Spleen (tissue), 11 donors: ENCODE measurements at regions not wholly inside any gene's neighbourhood (a gene's known extent, or its start where the extent isn't known, plus 50 kb on each side); places are given as distances from the start of the nearest gene placed in this dataset.
A peak's percentile ranks its signal among the peaks of the same experiment; 100 is the strongest.

ENCODE experiments used
- DNase-seq: peaks from one replicate; pipeline ENCODE4 v3.0.0-alpha.2; 2020
- H3K27ac ChIP-seq, 8 donors: fragments of 200-600 bp; sonication (generic) in 7 of 8; 1 replicate in 4 of 8; 2 replicates in 4 of 8; pipeline versions ENCODE4 v1.5.0 to v1.8.0; 2016 to 2021; ENCODE audit warnings: inconsistent platforms in 4 of 8, mild to moderate bottlenecking in 4 of 8, moderate library complexity in 1 of 8
- H3K27me3 ChIP-seq, 7 donors: fragments of 200-600 bp; sonication (generic) in 6 of 7; replicated peaks in 1 of 7; 1 replicate in 4 of 7; 2 replicates in 3 of 7; pipeline versions ENCODE4 v1.5.0 to v1.8.0; 2016 to 2021; ENCODE audit warnings: inconsistent platforms in 3 of 7, mild to moderate bottlenecking in 1 of 7
- H3K36me3 ChIP-seq, 6 donors: fragments of 200-600 bp; sonication (generic) in 5 of 6; 1 replicate in 4 of 6; 2 replicates in 2 of 6; pipeline versions ENCODE4 v1.5.0 to v1.8.0; 2016 to 2021; ENCODE audit warnings: inconsistent platforms in 2 of 6
- H3K4me1 ChIP-seq, 6 donors: fragments of 200-600 bp; sonication (generic) in 5 of 6; 1 replicate in 3 of 6; 2 replicates in 3 of 6; pipeline versions ENCODE4 v1.5.0 to v1.8.0; 2016 to 2021; ENCODE audit warnings: inconsistent platforms in 3 of 6
- H3K4me3 ChIP-seq, 8 donors: fragments of 200-600 bp; sonication (generic) in 7 of 8; 1 replicate in 4 of 8; 2 replicates in 4 of 8; pipeline versions ENCODE4 v1.5.0 to v1.8.0; 2016 to 2021; ENCODE audit warnings: inconsistent platforms in 4 of 8, mild to moderate bottlenecking in 4 of 8, moderate library complexity in 2 of 8
- H3K9me3 ChIP-seq, 8 donors: fragments of 200-600 bp; sonication (generic) in 7 of 8; 1 replicate in 4 of 8; 2 replicates in 4 of 8; pipeline versions ENCODE4 v1.5.0 to v1.8.0; 2016 to 2021; ENCODE audit warnings: inconsistent platforms in 4 of 8
- CTCF ChIP-seq, 11 experiments: fragments of 200-600 bp in 7 of 11; fragments of 450-650 bp in 4 of 11; sonication (generic) in 4 of 11; IDR thresholded peaks in 8 of 11; conservative IDR thresholded peaks in 3 of 11; 1 replicate in 7 of 11; 2 replicates in 4 of 11; pipeline versions ENCODE4 v1.4.0 to v1.8.0; 2016 to 2021; ENCODE audit warnings: antibody characterized with exemption in 11 of 11, inconsistent platforms in 4 of 11, mild to moderate bottlenecking in 1 of 11
- POLR2A ChIP-seq, 3 donors: fragments of 450-650 bp; IDR thresholded peaks; one replicate each; pipeline ENCODE4 v1.5.1; 2017; ENCODE audit warnings: antibody characterized with exemption in 3 of 3, mild to moderate bottlenecking in 1 of 3
- POLR2AphosphoS5 ChIP-seq, 3 donors: sonication (generic); formaldehyde crosslinking; IDR thresholded peaks; one replicate each; pipeline ENCODE4 v1.5.1; 2017; ENCODE audit warnings: antibody characterized with exemption in 3 of 3
- WGBS, 5 donors: extraction: QIAGEN DNeasy Blood & Tissue Kit in 3 of 5; methylation state at CpG; one replicate each; pipeline versions ENCODE4 v1.1.5 to v1.1.7; 2013 to 2018; 5-methylcytosine and 5-hydroxymethylcytosine counted together
- intact Hi-C: fragments of 100-400 bp; cut with DNase I; formaldehyde crosslinking; loops from one replicate; pipeline ENCODE4 v1.15.0; 2023; ENCODE audit warnings: low total_unique reads
- donor health status: healthy with polysubstance abuse.
- donor health status: DM: no; HTN: no; CAD: no; lungs with moderate emphysema.
- donor health status: DM: no; HTN: no; CAD: no.
- donor health status: Bipolar disorder and iron deficiency.
- donor health status: healthy.
- donor health status: DM: no; HTN: no; CAD: no.
- donor health status: DM: yes; HTN: yes; CAD: no.

GRCh38 chr3:99536555-99537314 lies 101.7 kb upstream of the COL8A1 start:
- TF ChIP-seq POLR2A (IDR thresholded peaks at IDR 0.05) = no peak
- TF ChIP-seq POLR2AphosphoS5 (IDR thresholded peaks at IDR 0.05) = no peak
- TF ChIP-seq CTCF (IDR thresholded peaks at IDR 0.05 in 8 of 11, conservative IDR thresholded peaks at IDR 0.05 in 3 of 11) = no peak
- no peaks in the 10 kb centered on the region for H3K9me3 ChIP-seq
- no peak overlapping the region for H3K4me3 ChIP-seq
- H3K36me3 ChIP-seq = no peaks in the 10 kb centered on the region
- no peaks in the 10 kb centered on the region for H3K27me3 ChIP-seq
- WGBS, 5 donors = 55 to 77% (median 68%) methylated on average over 2 of the region's 2 CpGs
- intact Hi-C loops = no loop called here
- no peaks in the 10 kb centered on the region for H3K4me1 ChIP-seq
- no peak overlapping the region for H3K27ac ChIP-seq
- no peak for DNase-seq

- Histone ChIP-seq H3K9me3 (no peaks in the 10 kb centered on the region), H3K4me3 (no peak overlapping the region), H3K4me1 (no peaks in the 10 kb centered on the region), H3K36me3 (no peaks in the 10 kb centered on the region), H3K27ac (no peak overlapping the region), H3K27me3 (no peaks in the 10 kb centered on the region)
- intact Hi-C loops = no loop called here
- DNase-seq = no peak
- WGBS, 5 donors = 86 to 96% (median 94%) methylated on average over 2 of the region's 2 CpGs
- TF ChIP-seq POLR2AphosphoS5 (IDR thresholded peaks at IDR 0.05) (no peak), POLR2A (IDR thresholded peaks at IDR 0.05) (no peak), CTCF (IDR thresholded peaks at IDR 0.05 in 8 of 11, conservative IDR thresholded peaks at IDR 0.05 in 3 of 11) (no peak)
Measured at GRCh38 chr3:99534951-99535704, 103.3 kb upstream of the COL8A1 start.

- WGBS, 5 donors = 36 to 60% (median 42%) methylated on average over 2 of the region's 2 CpGs
- no peak for TF ChIP-seq POLR2A (IDR thresholded peaks at IDR 0.05)
- no peak for TF ChIP-seq POLR2AphosphoS5 (IDR thresholded peaks at IDR 0.05)
- TF ChIP-seq CTCF (IDR thresholded peaks at IDR 0.05 in 8 of 11, conservative IDR thresholded peaks at IDR 0.05 in 3 of 11) = peak in 6 of 11 experiments; percentile 37 to 55 (median 44)
- no peak overlapping the region for H3K4me3 ChIP-seq
- H3K27ac ChIP-seq = no peak overlapping the region
- no peak for DNase-seq
- H3K9me3 ChIP-seq = no peaks in the 10 kb centered on the region
- intact Hi-C loops = no loop called here
- no peaks in the 10 kb centered on the region for H3K27me3 ChIP-seq
- H3K36me3 ChIP-seq = no peaks in the 10 kb centered on the region
- no peaks in the 10 kb centered on the region for H3K4me1 ChIP-seq
Measured at GRCh38 chr3:99532246-99532645, 106.1 kb upstream of the COL8A1 start.

GRCh38 chr3:99529265-99529664 lies 109.1 kb upstream of the COL8A1 start:
- Histone ChIP-seq H3K27ac (no peak overlapping the region), H3K27me3 (no peaks in the 10 kb centered on the region), H3K9me3 (no peaks in the 10 kb centered on the region), H3K4me1 (no peaks in the 10 kb centered on the region), H3K4me3 (no peak overlapping the region), H3K36me3 (no peaks in the 10 kb centered on the region)
- TF ChIP-seq CTCF (IDR thresholded peaks at IDR 0.05 in 8 of 11, conservative IDR thresholded peaks at IDR 0.05 in 3 of 11) = no peak
- intact Hi-C loops = no loop called here
- DNase-seq = no peak
- 73 to 88% (median 79%) methylated on average over 1 of the region's 1 CpG for WGBS, 5 donors
